SK-N-SH (cell line): ENCODE measurements at regions not wholly inside any gene's neighbourhood (a gene's known extent, or its start where the extent isn't known, plus 50 kb on each side); places are given as distances from the start of the nearest gene placed in this dataset.

Experiments used
- CTCF ChIA-PET: fragments of 300-600, 350-600 bp; formaldehyde crosslinking; extraction: SDS; loops from one replicate; lab custom pipeline; 2021; lab: Yijun Ruan, JAX
- POLR2A ChIA-PET: fragments of 350-600 bp; sonication (Branson Sonifier 250); formaldehyde crosslinking; extraction: SDS; loops from one replicate; lab custom pipeline; 2020; ENCODE audit warnings: antibody characterized with exemption, inconsistent platforms; lab: Yijun Ruan, JAX
- DNase-seq: peaks from one replicate; pipeline ENCODE4 v3.0.0; 2012
- H2AFZ ChIP-seq: fragments of 200-600 bp; sonication (generic); 2 replicates; pipeline ENCODE4 v1.8.1; 2016; ENCODE audit warnings: antibody characterized with exemption, mild to moderate bottlenecking, low read depth
- H3F3A ChIP-seq: fragments of 200-600 bp; sonication (generic); replicated peaks from 2 replicates; pipeline ENCODE3; 2016; ENCODE audit warnings: antibody characterized with exemption, mild to moderate bottlenecking; ENCODE audit not compliant: insufficient read depth
- H3K27ac ChIP-seq, 2 experiments: fragments of 200-500 bp in 1 of 2; fragments of 200-600 bp in 1 of 2; sonication (Bioruptor generic) in 1 of 2; sonication (generic), shearing (Covaris generic) in 1 of 2; 2 replicates each; pipeline versions ENCODE4 v1.5.1 to v1.6.1; 2014 to 2016; ENCODE audit warnings: low read depth in 2 of 2, inconsistent platforms in 1 of 2, low read length in 1 of 2, mild to moderate bottlenecking in 1 of 2, mixed read lengths in 1 of 2
- H3K27me3 ChIP-seq: fragments of 200-600 bp; sonication (generic), shearing (Covaris generic); 2 replicates; pipeline ENCODE4 v1.6.1; 2016; ENCODE audit warnings: mixed run types; ENCODE audit not compliant: insufficient read depth
- H3K36me3 ChIP-seq, 2 experiments: fragments of 200-500 bp in 1 of 2; fragments of 200-600 bp in 1 of 2; sonication (Bioruptor generic) in 1 of 2; sonication (generic) in 1 of 2; replicated peaks in 1 of 2; 2 replicates each; pipeline versions ENCODE3 to v1.5.1; 2014 to 2016; ENCODE audit warnings: low read length in 1 of 2, mild to moderate bottlenecking in 1 of 2; ENCODE audit not compliant: insufficient read depth in 2 of 2, control insufficient read depth in 1 of 2
- H3K4me1 ChIP-seq, 2 experiments: fragments of 200-500 bp in 1 of 2; fragments of 200-600 bp in 1 of 2; sonication (Bioruptor generic) in 1 of 2; sonication (generic), shearing (Covaris generic) in 1 of 2; 2 replicates each; pipeline versions ENCODE4 v1.5.1 to v1.6.1; 2014 to 2016; ENCODE audit warnings: low read depth in 1 of 2, low read length in 1 of 2, mixed run types in 1 of 2; ENCODE audit not compliant: insufficient read depth in 2 of 2, control insufficient read depth in 1 of 2
- H3K4me2 ChIP-seq: fragments of 200-600 bp; sonication (generic), shearing (Covaris generic); 2 replicates; pipeline ENCODE4 v1.6.1; 2017; ENCODE audit warnings: mixed run types
- H3K4me3 ChIP-seq, 2 experiments: fragments of 200-500 bp in 1 of 2; fragments of 200-600 bp in 1 of 2; sonication (Bioruptor generic) in 1 of 2; sonication (generic), shearing (Covaris generic) in 1 of 2; 2 replicates each; pipeline versions ENCODE4 v1.5.1 to v1.8.1; 2014 to 2016; ENCODE audit warnings: low read depth in 2 of 2, inconsistent platforms in 1 of 2, low read length in 1 of 2, mild to moderate bottlenecking in 1 of 2, mixed read lengths in 1 of 2, moderate library complexity in 1 of 2
- H3K79me2 ChIP-seq: fragments of 200-600 bp; sonication (generic); 2 replicates; pipeline ENCODE4 v1.8.1; 2017; ENCODE audit warnings: mild to moderate bottlenecking; ENCODE audit not compliant: insufficient read depth
- H3K9ac ChIP-seq: fragments of 200-600 bp; sonication (generic); 2 replicates; pipeline ENCODE4 v1.6.1; 2017; ENCODE audit warnings: mixed run types
- H3K9me2 ChIP-seq: fragments of 200-600 bp; sonication (generic); 2 replicates; pipeline ENCODE4 v1.6.1; 2017; ENCODE audit warnings: mixed run types
- H3K9me3 ChIP-seq: fragments of 200-600 bp; sonication (generic); 2 replicates; pipeline ENCODE4 v1.6.1; 2017; ENCODE audit warnings: mixed run types, mild to moderate bottlenecking, moderate library complexity
- H4K20me1 ChIP-seq: fragments of 200-600 bp; sonication (generic); 2 replicates; pipeline ENCODE4 v1.6.1; 2017; ENCODE audit warnings: mild to moderate bottlenecking, mixed run types; ENCODE audit not compliant: insufficient read depth
- CHD2 ChIP-seq: fragments of 150-350 bp; IDR thresholded peaks from 2 replicates; pipeline ENCODE4 v1.6.1; 2018; ENCODE audit warnings: low read length; ENCODE audit not compliant: partially characterized antibody
- ELF1 ChIP-seq: IDR thresholded peaks from 2 replicates; pipeline ENCODE4 v1.4.0; 2012
- EZH2phosphoT487 ChIP-seq: fragments of 200-600 bp; sonication (generic); IDR thresholded peaks from 2 replicates; pipeline ENCODE4 v1.6.1; 2017; ENCODE audit warnings: low read depth, mixed run types, mild to moderate bottlenecking, antibody characterized with exemption, moderate library complexity, borderline replicate concordance
- JUND ChIP-seq: IDR thresholded peaks from 2 replicates; pipeline ENCODE4 v1.4.0; 2012
- MXI1 ChIP-seq: IDR thresholded peaks from 2 replicates; pipeline ENCODE4 v1.6.1; 2012; ENCODE audit warnings: mild to moderate bottlenecking, low read depth, low read length, improper control_type of control experiment
- NFIC ChIP-seq: IDR thresholded peaks from 2 replicates; pipeline ENCODE4 v1.4.0; 2012; ENCODE audit warnings: borderline replicate concordance
- POLR2AphosphoS5 ChIP-seq: IDR thresholded peaks from 2 replicates; pipeline ENCODE4 v1.6.1; 2012; ENCODE audit warnings: low read depth, low read length
- RAD21 ChIP-seq: IDR thresholded peaks from 2 replicates; pipeline ENCODE4 v1.6.1; 2012; ENCODE audit warnings: mild to moderate bottlenecking, low read length
- RCOR1 ChIP-seq: fragments of 150-350 bp; IDR thresholded peaks from 2 replicates; pipeline ENCODE4 v1.6.1; 2017; ENCODE audit warnings: antibody characterized with exemption, low read length
- SIN3A ChIP-seq: IDR thresholded peaks from 2 replicates; pipeline ENCODE4 v1.6.1; 2012; ENCODE audit warnings: low read depth, mild to moderate bottlenecking, low read length, moderate library complexity, borderline replicate concordance
- TEAD4 ChIP-seq: IDR thresholded peaks from 2 replicates; pipeline ENCODE4 v1.4.0; 2012; ENCODE audit warnings: mild to moderate bottlenecking, borderline replicate concordance; ENCODE audit not compliant: insufficient read depth
- YY1 ChIP-seq: IDR thresholded peaks from 2 replicates; pipeline ENCODE4 v1.4.0; 2012; ENCODE audit warnings: low read depth, mild to moderate bottlenecking
- WGBS: methylation state at CpG from one replicate; pipeline ENCODE4 v1.1.6; 2017; ENCODE audit warnings: low lambda C conversion rate; 5-methylcytosine and 5-hydroxymethylcytosine counted together
- TF ChIP-seq, protein P1 (sequence below): IDR thresholded peaks from 2 replicates; pipeline ENCODE4 v1.4.0; 2012; ENCODE audit warnings: low read depth, borderline replicate concordance
- TF ChIP-seq, protein P2 (sequence below): IDR thresholded peaks from 2 replicates; pipeline ENCODE4; 2012

DNA sequence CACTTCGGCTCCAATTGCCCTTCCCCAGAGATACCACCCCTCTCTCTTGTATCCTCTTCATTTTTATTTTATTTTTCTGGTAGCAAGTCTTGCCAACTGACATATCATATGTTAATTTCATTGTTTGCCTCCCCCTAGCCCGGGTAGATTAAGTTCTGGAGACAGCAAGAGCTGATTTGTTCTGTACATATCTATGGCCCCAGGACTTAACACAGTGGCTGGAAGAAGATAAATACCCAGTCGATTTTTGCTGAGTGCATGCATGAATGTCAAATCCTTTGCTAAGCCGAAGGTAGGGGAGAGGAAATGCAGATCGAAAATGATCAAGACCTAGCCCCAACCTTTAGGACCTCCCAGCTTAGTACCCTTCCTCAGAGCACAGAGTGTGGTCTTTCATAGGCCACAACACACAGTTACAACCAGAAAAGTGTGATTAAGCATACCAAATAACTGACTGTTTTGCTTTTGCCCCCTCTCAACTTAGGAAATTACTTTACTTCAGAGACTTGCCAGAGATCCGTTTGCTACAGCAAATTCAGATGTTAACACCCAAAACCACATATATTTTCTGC is 58.7 kb upstream of the KLF3 start:
- DNase-seq, result no peak

DNA sequence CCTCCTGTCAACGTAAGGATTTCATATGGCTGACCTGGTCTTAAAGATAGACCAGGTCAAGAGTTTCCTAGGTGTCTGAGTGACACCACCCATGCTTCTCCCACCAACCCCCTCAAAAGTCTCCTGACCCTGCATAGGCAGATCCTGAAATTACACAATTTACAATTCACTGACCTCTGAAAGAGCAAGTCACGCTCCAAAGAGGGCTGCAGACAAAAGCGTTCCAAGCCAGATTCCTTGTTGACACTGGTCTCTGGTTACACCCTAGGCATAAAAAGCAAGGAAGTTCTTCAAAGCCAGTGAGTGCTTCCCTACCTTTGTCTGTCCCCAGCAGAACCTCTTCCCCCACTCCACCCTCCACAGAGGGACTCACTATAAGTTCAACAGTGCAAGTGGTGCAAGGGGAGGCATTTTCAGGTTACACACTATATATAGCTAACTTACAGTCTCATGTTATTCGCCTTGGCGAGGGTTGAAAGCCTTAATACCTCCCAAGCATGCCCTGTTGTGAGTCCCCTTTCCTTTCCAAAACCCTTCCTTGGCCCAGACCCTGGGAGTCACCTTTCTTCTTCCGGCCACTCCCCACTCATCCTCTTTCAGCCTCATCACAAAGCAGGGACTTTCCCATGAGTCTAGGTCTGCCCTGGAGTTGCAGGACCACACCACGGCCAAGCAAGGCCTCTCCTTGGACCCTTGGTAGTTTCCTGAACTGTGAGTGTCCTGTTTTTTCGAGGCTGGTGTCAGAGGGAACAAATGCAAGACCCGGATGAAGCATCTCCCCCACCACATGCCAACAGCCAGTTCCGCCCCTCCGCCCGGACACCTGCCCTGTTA is 58.0 kb upstream of the KLF3 start:
- DNase-seq, result no peak
- TF ChIP-seq POLR2AphosphoS5, result no peak
- no peak for TF ChIP-seq RAD21
- no peak for TF ChIP-seq SIN3A
- TF ChIP-seq, protein P1, sequence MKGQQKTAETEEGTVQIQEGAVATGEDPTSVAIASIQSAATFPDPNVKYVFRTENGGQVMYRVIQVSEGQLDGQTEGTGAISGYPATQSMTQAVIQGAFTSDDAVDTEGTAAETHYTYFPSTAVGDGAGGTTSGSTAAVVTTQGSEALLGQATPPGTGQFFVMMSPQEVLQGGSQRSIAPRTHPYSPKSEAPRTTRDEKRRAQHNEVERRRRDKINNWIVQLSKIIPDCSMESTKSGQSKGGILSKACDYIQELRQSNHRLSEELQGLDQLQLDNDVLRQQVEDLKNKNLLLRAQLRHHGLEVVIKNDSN, result no peak
- no peak for TF ChIP-seq YY1
- TF ChIP-seq TEAD4, result no peak
- no peak for TF ChIP-seq RCOR1
- CTCF ChIA-PET, result no interaction called here

More for the DNA sequence above, 58.7 kb upstream of the KLF3 start:
- Histone ChIP-seq H3K79me2 (no peaks in the 10 kb centered on the region), H3K4me1 (no peaks in the 10 kb centered on the region), H3K4me2 (no peak overlapping the region), H3K36me3 (no peaks in the 10 kb centered on the region), H4K20me1 (no peaks in the 10 kb centered on the region), H3K9me2 (no peaks in the 10 kb centered on the region), H2AFZ (no peak overlapping the region), H3K9ac (no peak overlapping the region), H3K27ac (no peak overlapping the region), H3K27me3 (no peaks in the 10 kb centered on the region)
- CTCF ChIA-PET, result interaction anchor here (0.6 kb wide), 1 partner anchor 15 kb away, joined by 3 read pairs; no protein-coding TSS in a partner anchor
- POLR2A ChIA-PET, result no interaction called here
- WGBS, result 25% methylated on average over 6 of the region's 6 CpGs
- TF ChIP-seq CHD2 (no peak), EZH2phosphoT487 (no peak), JUND (no peak), NFIC (no peak), ELF1 (no peak), MXI1 (no peak)
- TF ChIP-seq, protein P2, sequence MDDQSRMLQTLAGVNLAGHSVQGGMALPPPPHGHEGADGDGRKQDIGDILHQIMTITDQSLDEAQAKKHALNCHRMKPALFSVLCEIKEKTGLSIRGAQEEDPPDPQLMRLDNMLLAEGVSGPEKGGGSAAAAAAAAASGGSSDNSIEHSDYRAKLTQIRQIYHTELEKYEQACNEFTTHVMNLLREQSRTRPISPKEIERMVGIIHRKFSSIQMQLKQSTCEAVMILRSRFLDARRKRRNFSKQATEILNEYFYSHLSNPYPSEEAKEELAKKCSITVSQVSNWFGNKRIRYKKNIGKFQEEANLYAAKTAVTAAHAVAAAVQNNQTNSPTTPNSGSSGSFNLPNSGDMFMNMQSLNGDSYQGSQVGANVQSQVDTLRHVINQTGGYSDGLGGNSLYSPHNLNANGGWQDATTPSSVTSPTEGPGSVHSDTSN, result no peak
- TF ChIP-seq, protein P1, result no peak
- TF ChIP-seq, all 33 proteins: peak for 0
- Histone ChIP-seq H3K9me3 (no peaks in the 10 kb centered on the region), H3F3A (no peaks in the 10 kb centered on the region), H3K4me3 (no peak overlapping the region)

More for the DNA sequence above, 58.0 kb upstream of the KLF3 start:
- Histone ChIP-seq H2AFZ (no peak overlapping the region), H3K36me3 (no peaks in the 10 kb centered on the region), H3F3A (no peaks in the 10 kb centered on the region), H3K4me2 (no peak overlapping the region), H3K4me3 (no peak overlapping the region), H3K9ac (no peak overlapping the region), H3K9me3 (no peaks in the 10 kb centered on the region), H3K4me1 (no peaks in the 10 kb centered on the region), H3K27ac (no peak overlapping the region), H3K27me3 (no peaks in the 10 kb centered on the region), H3K79me2 (no peaks in the 10 kb centered on the region), H4K20me1 (no peaks in the 10 kb centered on the region), H3K9me2 (no peaks in the 10 kb centered on the region)
- POLR2A ChIA-PET, result no interaction called here
- 75% methylated on average over 12 of the region's 12 CpGs for WGBS
